H9 (cell line): ENCODE measurements at regions not wholly inside any gene's neighbourhood (a gene's known extent, or its start where the extent isn't known, plus 50 kb on each side); places are given as distances from the start of the nearest gene placed in this dataset.

Source experiments
- DNase-seq: peaks from one replicate; pipeline ENCODE4 v3.0.0-alpha.2; 2017
- H2AFZ ChIP-seq: one replicate; pipeline ENCODE4 v1.6.1; 2013; ENCODE audit warnings: mild to moderate bottlenecking, low read length, control low read depth, moderate library complexity
- H2AK5ac ChIP-seq: 2 replicates; pipeline ENCODE4 v1.6.1; 2013; ENCODE audit warnings: low read length, control low read depth, mixed read lengths; ENCODE audit not compliant: insufficient read length
- H2BK120ac ChIP-seq: one replicate; pipeline ENCODE4 v1.6.1; 2013; ENCODE audit warnings: low read depth, mild to moderate bottlenecking, low read length, control low read depth, inconsistent platforms; ENCODE audit not compliant: poor library complexity, severe bottlenecking
- H2BK12ac ChIP-seq: 2 replicates; pipeline ENCODE4 v1.6.1; 2013; ENCODE audit warnings: low read length, control low read depth, mixed read lengths, low read depth; ENCODE audit not compliant: insufficient read length
- H2BK15ac ChIP-seq: 2 replicates; pipeline ENCODE4 v1.6.1; 2013; ENCODE audit warnings: low read depth, low read length, control low read depth
- H2BK20ac ChIP-seq: one replicate; pipeline ENCODE4 v1.6.1; 2013; ENCODE audit warnings: low read depth, mild to moderate bottlenecking, low read length, control low read depth, inconsistent platforms; ENCODE audit not compliant: poor library complexity, severe bottlenecking
- H2BK5ac ChIP-seq: 2 replicates; pipeline ENCODE4 v1.6.1; 2013; ENCODE audit warnings: low read length, control low read depth, mixed read lengths; ENCODE audit not compliant: insufficient read length
- H3K14ac ChIP-seq: 2 replicates; pipeline ENCODE4 v1.6.1; 2013; ENCODE audit warnings: low read length, control low read depth; ENCODE audit not compliant: insufficient read depth
- H3K18ac ChIP-seq: 2 replicates; pipeline ENCODE4 v1.6.1; 2013; ENCODE audit warnings: low read depth, mild to moderate bottlenecking, mixed read lengths, low read length, control low read depth; ENCODE audit not compliant: insufficient read length
- H3K23ac ChIP-seq: 2 replicates; pipeline ENCODE4 v1.6.1; 2013; ENCODE audit warnings: low read length, control low read depth, mixed read lengths, low read depth; ENCODE audit not compliant: insufficient read length
- H3K23me2 ChIP-seq: 2 replicates; pipeline ENCODE4 v1.6.1; 2013; ENCODE audit warnings: low read depth, mild to moderate bottlenecking, mixed read lengths, low read length, control low read depth; ENCODE audit not compliant: insufficient read length, poor library complexity, severe bottlenecking
- H3K27ac ChIP-seq: 2 replicates; pipeline ENCODE4 v1.5.1; 2013; ENCODE audit warnings: low read length, control low read depth, mixed read lengths, low read depth; ENCODE audit not compliant: insufficient read length
- H3K27me3 ChIP-seq: 2 replicates; pipeline ENCODE4 v1.6.1; 2013; ENCODE audit warnings: low read length, control low read depth, inconsistent platforms; ENCODE audit not compliant: insufficient read depth
- H3K4ac ChIP-seq: 2 replicates; pipeline ENCODE4 v1.6.1; 2013; ENCODE audit warnings: low read depth, mild to moderate bottlenecking, control low read depth, inconsistent platforms, low read length, moderate library complexity
- H3K4me1 ChIP-seq: 2 replicates; pipeline ENCODE4 v1.6.1; 2013; ENCODE audit warnings: low read length, control low read depth, inconsistent platforms; ENCODE audit not compliant: insufficient read depth
- H3K4me2 ChIP-seq: 2 replicates; pipeline ENCODE4 v1.6.1; 2013; ENCODE audit warnings: low read length, control low read depth, mixed read lengths; ENCODE audit not compliant: insufficient read length, insufficient read depth
- H3K56ac ChIP-seq: 2 replicates; pipeline ENCODE4 v1.6.1; 2013; ENCODE audit warnings: low read depth, mild to moderate bottlenecking, mixed read lengths, low read length, control low read depth; ENCODE audit not compliant: insufficient read length
- H3K79me1 ChIP-seq: 2 replicates; pipeline ENCODE4 v1.6.1; 2013; ENCODE audit warnings: low read depth, mild to moderate bottlenecking, moderate library complexity, low read length, control low read depth, inconsistent platforms; ENCODE audit not compliant: insufficient read depth, poor library complexity, severe bottlenecking
- H3K79me2 ChIP-seq: 2 replicates; pipeline ENCODE4 v1.6.1; 2013; ENCODE audit warnings: low read length, control low read depth, inconsistent platforms; ENCODE audit not compliant: insufficient read depth
- H3K9ac ChIP-seq: 2 replicates; pipeline ENCODE4 v1.6.1; 2013; ENCODE audit warnings: low read length, control low read depth, mixed read lengths; ENCODE audit not compliant: insufficient read length; ENCODE audit errors: extremely low read depth
- H3K9me3 ChIP-seq: one replicate; pipeline ENCODE4 v1.6.1; 2013; ENCODE audit warnings: low read depth, low read length, inconsistent platforms; ENCODE audit not compliant: control insufficient read depth
- H3T11ph ChIP-seq: one replicate; pipeline ENCODE4 v1.6.1; 2013; ENCODE audit warnings: mild to moderate bottlenecking, low read length, control low read depth, inconsistent platforms
- H4K20me1 ChIP-seq: one replicate; pipeline ENCODE4 v1.6.1; 2013; ENCODE audit not compliant: control insufficient read depth, insufficient read length, insufficient read depth
- H4K5ac ChIP-seq: 2 replicates; pipeline ENCODE4 v1.6.1; 2013; ENCODE audit warnings: low read depth, mild to moderate bottlenecking, mixed read lengths, low read length, control low read depth; ENCODE audit not compliant: insufficient read length
- H4K8ac ChIP-seq: replicated peaks from 2 replicates; pipeline ENCODE4 v1.6.1; 2013; ENCODE audit warnings: low read length, control low read depth, mixed read lengths, low read depth; ENCODE audit not compliant: insufficient read length
- H4K91ac ChIP-seq: 2 replicates; pipeline ENCODE4 v1.6.1; 2013; ENCODE audit warnings: low read depth, mild to moderate bottlenecking, moderate library complexity, mixed read lengths, low read length, control low read depth; ENCODE audit not compliant: insufficient read length
- H3K27ac Mint-ChIP-seq, 3 experiments: 2 replicates in 2 of 3; 3 replicates in 1 of 3; pipeline ENCODE4 v1.8.0; 2020 to 2021; ENCODE audit warnings: mixed read lengths in 3 of 3, mild to moderate bottlenecking in 1 of 3, moderate library complexity in 1 of 3
- H3K27me3 Mint-ChIP-seq: 2 replicates; pipeline ENCODE4 v1.8.0; 2021; ENCODE audit warnings: low read depth, mild to moderate bottlenecking, moderate library complexity, mixed read lengths
- H3K36me3 Mint-ChIP-seq, 3 experiments: 2 replicates in 2 of 3; 3 replicates in 1 of 3; pipeline ENCODE4 v1.8.0; 2020 to 2021; ENCODE audit warnings: low read depth in 3 of 3, mixed read lengths in 3 of 3; ENCODE audit not compliant: insufficient read depth in 1 of 3
- H3K4me1 Mint-ChIP-seq, 2 experiments: 2 replicates each; pipeline ENCODE4 v1.8.0; 2020; ENCODE audit warnings: mixed read lengths in 2 of 2
- H3K4me3 Mint-ChIP-seq, 2 experiments: 2 replicates in 1 of 2; 3 replicates in 1 of 2; pipeline ENCODE4 v1.8.0; 2020 to 2021; ENCODE audit warnings: mild to moderate bottlenecking in 2 of 2, mixed read lengths in 2 of 2, moderate library complexity in 1 of 2
- H3K9me3 Mint-ChIP-seq, 2 experiments: 2 replicates in 1 of 2; 3 replicates in 1 of 2; pipeline ENCODE4 v1.8.0; 2020; ENCODE audit warnings: mild to moderate bottlenecking in 2 of 2, mixed read lengths in 2 of 2, moderate library complexity in 1 of 2
- WGBS: extraction: QIAGEN DNeasy Blood & Tissue Kit; methylation state at CpG from one replicate; pipeline ENCODE4 v1.1.7; 2013; ENCODE audit warnings: missing lambda C conversion rate, low lambda C conversion rate, mixed read lengths; ENCODE audit not compliant: insufficient read length; ENCODE audit errors: extremely low coverage; 5-methylcytosine and 5-hydroxymethylcytosine counted together
- TF ChIP-seq, protein P1 (sequence below): fragments of 200-600 bp; sonication (generic); conservative IDR thresholded peaks from 3 replicates; pipeline ENCODE4 v1.8.0; 2021; ENCODE audit warnings: antibody characterized with exemption, mild to moderate bottlenecking

DNA sequence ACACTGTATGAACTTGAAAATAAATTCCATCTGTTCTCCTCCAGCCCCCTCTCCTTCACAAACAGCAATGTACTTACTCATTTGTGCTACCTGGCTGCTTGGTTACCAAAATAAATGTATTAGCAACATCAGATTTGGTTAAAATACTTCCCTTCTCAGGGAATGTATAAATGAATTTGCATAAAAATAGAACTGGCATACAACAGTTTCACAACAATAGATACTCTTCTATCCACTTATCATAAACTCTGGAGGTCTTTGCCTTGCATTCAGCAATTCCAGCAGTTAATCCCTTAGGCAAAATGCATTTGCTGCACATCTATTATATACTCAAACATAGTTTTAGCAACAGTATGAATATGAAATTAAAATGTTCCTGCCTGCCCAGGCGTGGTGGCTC is 658.2 kb downstream of the CENPC start:
- Histone ChIP-seq H2AFZ (no peak overlapping the region), H2BK15ac (no peak overlapping the region), H3K9me3 (no peaks in the 10 kb centered on the region), H2AK5ac (no peak overlapping the region), H3K23ac (no peak overlapping the region), H3K27ac (no peak overlapping the region), H2BK20ac (no peak overlapping the region), H3T11ph (no peak overlapping the region), H4K5ac (no peak overlapping the region), H3K56ac (no peak overlapping the region), H4K20me1 (no peaks in the 10 kb centered on the region), H4K8ac (no peak overlapping the region), H3K9ac (no peak overlapping the region), H3K4ac (no peak overlapping the region), H3K4me1 (no peaks in the 10 kb centered on the region; the same call in 1 of the 2 replicates), H2BK120ac (no peak overlapping the region), H2BK5ac (no peak overlapping the region), H3K79me1 (no peaks in the 10 kb centered on the region), H3K18ac (no peak overlapping the region), H4K91ac (no peak overlapping the region), H3K27me3 (no peaks in the 10 kb centered on the region), H3K79me2 (no peaks in the 10 kb centered on the region), H3K4me2 (no peak overlapping the region), H3K14ac (no peak overlapping the region), H3K23me2 (no peaks in the 10 kb centered on the region), H2BK12ac (no peak overlapping the region)
- H3K27me3 Mint-ChIP-seq = no peaks in the 10 kb centered on the region
- H3K4me3 Mint-ChIP-seq = no peak overlapping the region
- TF ChIP-seq, protein P1, sequence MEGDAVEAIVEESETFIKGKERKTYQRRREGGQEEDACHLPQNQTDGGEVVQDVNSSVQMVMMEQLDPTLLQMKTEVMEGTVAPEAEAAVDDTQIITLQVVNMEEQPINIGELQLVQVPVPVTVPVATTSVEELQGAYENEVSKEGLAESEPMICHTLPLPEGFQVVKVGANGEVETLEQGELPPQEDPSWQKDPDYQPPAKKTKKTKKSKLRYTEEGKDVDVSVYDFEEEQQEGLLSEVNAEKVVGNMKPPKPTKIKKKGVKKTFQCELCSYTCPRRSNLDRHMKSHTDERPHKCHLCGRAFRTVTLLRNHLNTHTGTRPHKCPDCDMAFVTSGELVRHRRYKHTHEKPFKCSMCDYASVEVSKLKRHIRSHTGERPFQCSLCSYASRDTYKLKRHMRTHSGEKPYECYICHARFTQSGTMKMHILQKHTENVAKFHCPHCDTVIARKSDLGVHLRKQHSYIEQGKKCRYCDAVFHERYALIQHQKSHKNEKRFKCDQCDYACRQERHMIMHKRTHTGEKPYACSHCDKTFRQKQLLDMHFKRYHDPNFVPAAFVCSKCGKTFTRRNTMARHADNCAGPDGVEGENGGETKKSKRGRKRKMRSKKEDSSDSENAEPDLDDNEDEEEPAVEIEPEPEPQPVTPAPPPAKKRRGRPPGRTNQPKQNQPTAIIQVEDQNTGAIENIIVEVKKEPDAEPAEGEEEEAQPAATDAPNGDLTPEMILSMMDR = no peak
- peaks cover 14 to 19% of the 10 kb centered on the region in 2 experiments for H3K9me3 Mint-ChIP-seq
- no peak overlapping the region; a peak in 1 of 7 replicates for H3K27ac Mint-ChIP-seq
- no peak for DNase-seq
- peaks cover 11 to 17% (median 13%) of the 10 kb centered on the region in 3 experiments for H3K36me3 Mint-ChIP-seq
- WGBS = no CpG with 5 or more reads among the region's 1 CpG
- peaks cover 6 to 10% of the 10 kb centered on the region in 2 experiments for H3K4me1 Mint-ChIP-seq
